CD14-positive monocyte (primary cell): ENCODE measurements at regions not wholly inside any gene's neighbourhood (a gene's known extent, or its start where the extent isn't known, plus 50 kb on each side); places are given as distances from the start of the nearest gene placed in this dataset.

Experiments
- DNase-seq, 3 donors: peaks; one replicate each; pipeline ENCODE4 v3.0.0-alpha.2; 2011 to 2022
- H2AFZ ChIP-seq: 2 replicates; pipeline ENCODE4 v1.6.0; 2012; ENCODE audit warnings: mild to moderate bottlenecking, low read depth, low read length, inconsistent platforms; ENCODE audit not compliant: insufficient read depth, poor library complexity, severe bottlenecking
- H3K27ac ChIP-seq, 2 donors: 1 replicate in 1 of 2; 2 replicates in 1 of 2; pipeline ENCODE4 v1.5.1; 2012 to 2013; ENCODE audit warnings: low read length in 2 of 2, control low read depth in 1 of 2, inconsistent platforms in 1 of 2, low read depth in 1 of 2, mild to moderate bottlenecking in 1 of 2
- H3K27me3 ChIP-seq, 2 donors: one replicate each; pipeline versions ENCODE4 v1.6.0 to v1.6.1; 2011 to 2013; ENCODE audit warnings: low read length in 2 of 2; ENCODE audit not compliant: control insufficient read depth in 2 of 2, insufficient read depth in 2 of 2
- H3K36me3 ChIP-seq, 2 donors: replicated peaks in 1 of 2; 1 replicate in 1 of 2; 2 replicates in 1 of 2; pipeline versions ENCODE4 v1.5.1 to v1.6.1; 2012 to 2013; ENCODE audit warnings: low read length in 2 of 2, control low read depth in 1 of 2, inconsistent platforms in 1 of 2, mild to moderate bottlenecking in 1 of 2; ENCODE audit not compliant: insufficient read depth in 2 of 2, control insufficient read depth in 1 of 2
- H3K4me1 ChIP-seq, 2 donors: 1 replicate in 1 of 2; 2 replicates in 1 of 2; pipeline versions ENCODE4 v1.5.1 to v1.6.1; 2012 to 2013; ENCODE audit warnings: low read length in 2 of 2, control low read depth in 1 of 2, inconsistent platforms in 1 of 2, mild to moderate bottlenecking in 1 of 2, moderate library complexity in 1 of 2; ENCODE audit not compliant: insufficient read depth in 2 of 2, control insufficient read depth in 1 of 2
- H3K4me2 ChIP-seq: replicated peaks from 2 replicates; pipeline ENCODE3; 2012; ENCODE audit warnings: low read length, moderate library complexity, mild to moderate bottlenecking; ENCODE audit not compliant: poor library complexity, severe bottlenecking; ENCODE audit errors: extremely low read depth
- H3K4me3 ChIP-seq, 3 experiments: fragments of 200-600 bp in 1 of 3; sonication (generic) in 1 of 3; replicated peaks in 1 of 3; 1 replicate in 2 of 3; 2 replicates in 1 of 3; pipeline ENCODE4 v1.5.1; 2011 to 2013; ENCODE audit warnings: low read length in 3 of 3, mild to moderate bottlenecking in 3 of 3, control low read depth in 2 of 3, low read depth in 2 of 3, inconsistent platforms in 1 of 3, moderate library complexity in 1 of 3
- H3K79me2 ChIP-seq: 2 replicates; pipeline ENCODE4 v1.6.0; 2012; ENCODE audit warnings: mild to moderate bottlenecking, control low read depth, inconsistent platforms, low read length, moderate library complexity; ENCODE audit not compliant: insufficient read depth
- H3K9ac ChIP-seq: 2 replicates; pipeline ENCODE4 v1.6.0; 2017; ENCODE audit warnings: low read length, mild to moderate bottlenecking; ENCODE audit not compliant: insufficient read depth, poor library complexity, severe bottlenecking
- H3K9me3 ChIP-seq, 2 donors: replicated peaks in 1 of 2; 1 replicate in 1 of 2; 2 replicates in 1 of 2; pipeline versions ENCODE4 v1.5.1 to v1.6.1; 2012 to 2013; ENCODE audit warnings: low read length in 2 of 2, control low read depth in 1 of 2; ENCODE audit not compliant: control insufficient read depth in 1 of 2, insufficient read depth in 1 of 2
- H4K20me1 ChIP-seq: 2 replicates; pipeline ENCODE4 v1.6.0; 2012; ENCODE audit warnings: mild to moderate bottlenecking, low read length, control low read depth, moderate library complexity; ENCODE audit not compliant: insufficient read depth
- H3K27ac Mint-ChIP-seq, 7 donors: one replicate each; pipeline ENCODE4 v1.8.0; 2020; ENCODE audit warnings: mild to moderate bottlenecking in 7 of 7, mixed read lengths in 7 of 7, moderate library complexity in 6 of 7, inconsistent platforms in 2 of 7
- H3K27me3 Mint-ChIP-seq, 3 donors: one replicate each; pipeline ENCODE4 v1.8.0; 2021 to 2022; ENCODE audit warnings: low read depth in 3 of 3, mild to moderate bottlenecking in 3 of 3, mixed read lengths in 3 of 3, moderate library complexity in 3 of 3, inconsistent platforms in 1 of 3
- H3K36me3 Mint-ChIP-seq, 2 donors: one replicate each; pipeline ENCODE4 v1.8.0; 2020; ENCODE audit warnings: mixed read lengths in 2 of 2, inconsistent platforms in 1 of 2, mild to moderate bottlenecking in 1 of 2
- H3K4me1 Mint-ChIP-seq: one replicate; pipeline ENCODE4 v1.8.0; 2020; ENCODE audit warnings: mild to moderate bottlenecking, mixed read lengths
- H3K4me3 Mint-ChIP-seq, 2 donors: one replicate each; pipeline ENCODE4 v1.8.0; 2020; ENCODE audit warnings: mild to moderate bottlenecking in 2 of 2, mixed read lengths in 2 of 2, moderate library complexity in 1 of 2
- H3K9me3 Mint-ChIP-seq, 7 donors: one replicate each; pipeline ENCODE4 v1.8.0; 2020 to 2022; ENCODE audit warnings: mixed read lengths in 7 of 7, mild to moderate bottlenecking in 6 of 7, moderate library complexity in 6 of 7, inconsistent platforms in 2 of 7
- CTCF ChIP-seq: fragments of 200-600 bp; IDR thresholded peaks from one replicate; pipeline ENCODE4 v1.8.0; 2022; ENCODE audit warnings: antibody characterized with exemption, mild to moderate bottlenecking
- WGBS: methylation state at CpG from one replicate; pipeline ENCODE4 v1.1.5; 2013; ENCODE audit warnings: missing lambda C conversion rate; ENCODE audit not compliant: insufficient coverage; 5-methylcytosine and 5-hydroxymethylcytosine counted together
- intact Hi-C, 2 donors: fragments of 100-400 bp; cut with micrococcal nuclease; formaldehyde crosslinking; loops; one replicate each; pipeline versions ENCODE4 v1.15.0 to v1.15.1; 2023

- intact Hi-C loops = no loop called here
- no peak overlapping the region for H3K4me3 Mint-ChIP-seq
Observed at GRCh38 chr15:98342911-98343310, 305.4 kb upstream of the IGF1R start.

GRCh38 chr15:98344591-98344990, 303.7 kb upstream of the IGF1R start:
- H3K27me3 ChIP-seq = no peaks in the 10 kb centered on the region
- no peak overlapping the region for H2AFZ ChIP-seq
- Mint-ChIP-seq H3K36me3 (no peaks in the 10 kb centered on the region), H3K9me3 (peaks cover 0 to 6% (median 2%) of the 10 kb centered on the region in 7 donors), H3K4me3 (no peak overlapping the region), H3K4me1 (no peaks in the 10 kb centered on the region), H3K27me3 (peaks cover 1 to 4% (median 2%) of the 10 kb centered on the region in 3 donors), H3K27ac (no peak overlapping the region)
- H4K20me1 ChIP-seq = no peaks in the 10 kb centered on the region
- TF ChIP-seq CTCF = no peak
- no peaks in the 10 kb centered on the region for H3K9me3 ChIP-seq
- H3K4me3 ChIP-seq = no peak overlapping the region
- no peak for DNase-seq
- H3K27ac ChIP-seq = no peak overlapping the region
- H3K4me2 ChIP-seq = no peak overlapping the region
- 71% methylated on average over 1 of the region's 2 CpGs for WGBS
- no peaks in the 10 kb centered on the region for H3K4me1 ChIP-seq
- H3K9ac ChIP-seq = no peak overlapping the region
- intact Hi-C loops = no loop called here
- H3K79me2 ChIP-seq = no peaks in the 10 kb centered on the region
- H3K36me3 ChIP-seq = no peaks in the 10 kb centered on the region

More at GRCh38 chr15:98342911-98343310, 305.4 kb upstream of the IGF1R start:
- Mint-ChIP-seq H3K27ac (no peak overlapping the region), H3K27me3 (peaks cover 0 to 4% (median 1%) of the 10 kb centered on the region in 3 donors), H3K9me3 (peaks cover 0 to 7% (median 4%) of the 10 kb centered on the region in 7 donors), H3K36me3 (no peaks in the 10 kb centered on the region), H3K4me1 (no peaks in the 10 kb centered on the region)
- Histone ChIP-seq H3K36me3 (no peaks in the 10 kb centered on the region), H3K9me3 (peaks cover 0 to 8% of the 10 kb centered on the region in 2 donors), H4K20me1 (no peaks in the 10 kb centered on the region), H3K27me3 (no peaks in the 10 kb centered on the region), H3K4me3 (no peak overlapping the region), H3K4me2 (no peak overlapping the region), H3K4me1 (no peaks in the 10 kb centered on the region), H3K79me2 (no peaks in the 10 kb centered on the region), H3K9ac (no peak overlapping the region), H3K27ac (no peak overlapping the region), H2AFZ (no peak overlapping the region)
- no peak for DNase-seq
- WGBS = no CpG with 5 or more reads among the region's 3 CpGs
- TF ChIP-seq CTCF = no peak
